K562 (cell line): ENCODE measurements at regions not wholly inside any gene's neighbourhood (a gene's known extent, or its start where the extent isn't known, plus 50 kb on each side); places are given as distances from the start of the nearest gene placed in this dataset.

Experiments used
- ATAC-seq: fragments of 200-7000 bp; cut with Tn5 transposase; 3 replicates; pipeline ENCODE4 v1.9.1; 2020; ENCODE audit warnings: moderate library complexity
- BruUV-seq: library from RNA; stranded (reverse); fragments of 400-500 nt; replicated peaks from 2 replicates; lab custom pipeline; 2021; lab: Mats Ljungman, UMichigan
- CTCF ChIA-PET: fragments of 300-600 bp; formaldehyde crosslinking; extraction: SDS; loops from one replicate; lab custom pipeline; 2021; ENCODE audit warnings: low intra/inter-chr PET ratio; lab: Yijun Ruan, JAX
- POLR2A ChIA-PET: fragments of 300-600, 350-650 bp; sonication (Branson Sonifier 250); formaldehyde crosslinking; extraction: SDS; loops from one replicate; lab custom pipeline; 2021; ENCODE audit warnings: antibody characterized with exemption, inconsistent platforms; lab: Yijun Ruan, JAX
- DNase-seq, 4 experiments: peaks; one replicate each; pipeline versions ENCODE4 v3.0.0 to v3.0.0-alpha.2; 2011 to 2018; ENCODE audit warnings: low spot score in 3 of 4, mixed read lengths in 3 of 4; ENCODE audit errors: extremely low read depth in 1 of 4
- FAIRE-seq: peaks from 2 replicates; lab custom pipeline; 2011; peaks lifted over from hg19 to GRCh38; lab: Jason Lieb, UNC
- H2AFZ ChIP-seq: 2 replicates; pipeline ENCODE4 v1.6.0; 2011; ENCODE audit warnings: low read depth, low read length, control low read depth, inconsistent platforms
- H3K27ac ChIP-seq: fragments of 200-600 bp; 3 replicates; pipeline ENCODE4 v1.8.0; 2011; ENCODE audit warnings: low read depth, mild to moderate bottlenecking, control low read depth, inconsistent platforms, low read length, moderate library complexity, mixed read lengths; ENCODE audit errors: extremely low read depth
- H3K27me3 ChIP-seq, 2 experiments: fragments of 300-600 bp in 1 of 2; 2 replicates in 1 of 2; 3 replicates in 1 of 2; pipeline versions ENCODE4 v1.6.0 to v1.8.0; 2011; ENCODE audit warnings: inconsistent platforms in 2 of 2, low read length in 2 of 2, mild to moderate bottlenecking in 1 of 2, mixed read lengths in 1 of 2, moderate library complexity in 1 of 2; ENCODE audit not compliant: control insufficient read depth in 2 of 2, insufficient read depth in 2 of 2
- H3K36me3 ChIP-seq: fragments of 300-600 bp; 3 replicates; pipeline ENCODE4 v1.8.0; 2011; ENCODE audit warnings: mild to moderate bottlenecking, low read length, inconsistent platforms; ENCODE audit not compliant: control insufficient read depth, insufficient read depth
- H3K4me1 ChIP-seq, 2 experiments: fragments of 200-600 bp in 1 of 2; replicated peaks in 1 of 2; 2 replicates in 1 of 2; 3 replicates in 1 of 2; pipeline versions ENCODE4 v1.5.1 to v1.8.0; 2011; ENCODE audit warnings: inconsistent platforms in 2 of 2, low read length in 2 of 2, mild to moderate bottlenecking in 1 of 2, mixed read lengths in 1 of 2, moderate library complexity in 1 of 2; ENCODE audit not compliant: control insufficient read depth in 2 of 2, insufficient read depth in 2 of 2
- H3K4me2 ChIP-seq: 2 replicates; pipeline ENCODE4 v1.6.1; 2011; ENCODE audit warnings: low read length, control low read depth, inconsistent platforms, mixed read lengths; ENCODE audit not compliant: insufficient read depth
- H3K4me3 ChIP-seq: fragments of 200-600 bp; sonication (generic), shearing (Covaris generic); 2 replicates; pipeline ENCODE4 v1.5.1; 2016; ENCODE audit warnings: control low read depth, inconsistent platforms
- H3K79me2 ChIP-seq: fragments of 200-600 bp; 3 replicates; pipeline ENCODE4 v1.8.0; 2011; ENCODE audit warnings: low read length, inconsistent platforms; ENCODE audit not compliant: control insufficient read depth, insufficient read depth
- H3K9ac ChIP-seq, 2 experiments: 2 replicates each; pipeline versions ENCODE4 v1.6.0 to v1.6.1; 2011; ENCODE audit warnings: low read depth in 2 of 2, low read length in 2 of 2, control low read depth in 1 of 2, inconsistent platforms in 1 of 2, mild to moderate bottlenecking in 1 of 2, mixed read lengths in 1 of 2; ENCODE audit not compliant: insufficient read depth in 1 of 2
- H3K9me1 ChIP-seq: one replicate; pipeline ENCODE4 v1.6.0; 2011; ENCODE audit warnings: inconsistent platforms, mild to moderate bottlenecking, low read length, moderate library complexity; ENCODE audit not compliant: control insufficient read depth, insufficient read depth
- H3K9me3 ChIP-seq: replicated peaks from 2 replicates; pipeline ENCODE4 v1.5.1; 2011; ENCODE audit warnings: low read depth, low read length, inconsistent platforms; ENCODE audit not compliant: control insufficient read depth, insufficient read depth
- H4K20me1 ChIP-seq: replicated peaks from 2 replicates; pipeline ENCODE4 v1.6.1; 2011; ENCODE audit warnings: low read length, inconsistent platforms, mixed read lengths; ENCODE audit not compliant: control insufficient read depth, insufficient read depth
- ETV5 ChIP-seq: sonication (generic); formaldehyde crosslinking; IDR thresholded peaks from 2 replicates; pipeline ENCODE4 v1.4.0; 2020; ENCODE audit warnings: low read depth, mild to moderate bottlenecking, missing genetic modification reagents
- HNRNPUL1 ChIP-seq: fragments of 200-400 bp; formaldehyde crosslinking; IDR thresholded peaks from 2 replicates; pipeline ENCODE4 v1.6.1; 2017; ENCODE audit warnings: low read length
- KLF13 ChIP-seq: fragments of 450-650 bp; IDR thresholded peaks from 2 replicates; pipeline ENCODE4 v1.6.1; 2016; ENCODE audit warnings: missing genetic modification characterization, low read depth, mild to moderate bottlenecking, missing compliant biosample characterization, moderate library complexity, borderline replicate concordance
- MAFG ChIP-seq: fragments of 450-650 bp; conservative IDR thresholded peaks from 2 replicates; pipeline ENCODE4 v1.6.1; 2016; ENCODE audit warnings: missing genetic modification characterization, missing compliant biosample characterization
- MIER1 ChIP-seq: fragments of 450-650 bp; IDR thresholded peaks from 2 replicates; pipeline ENCODE4 v1.6.1; 2016; ENCODE audit warnings: antibody characterized with exemption, mild to moderate bottlenecking, low read depth
- NFIC ChIP-seq: fragments of 450-650 bp; IDR thresholded peaks from 2 replicates; pipeline ENCODE4 v1.6.1; 2017; ENCODE audit warnings: mild to moderate bottlenecking, inconsistent platforms
- PCBP2 ChIP-seq: fragments of 200-400 bp; formaldehyde crosslinking; IDR thresholded peaks from 2 replicates; pipeline ENCODE4 v1.6.1; 2018; ENCODE audit warnings: low read length, low read depth, mild to moderate bottlenecking, moderate library complexity; ENCODE audit not compliant: poor library complexity, severe bottlenecking
- TAL1 ChIP-seq: fragments of 450-650 bp; IDR thresholded peaks from 2 replicates; pipeline ENCODE4 v1.6.1; 2016; ENCODE audit warnings: mild to moderate bottlenecking
- ZNF583 ChIP-seq: fragments of 250-450 bp; sonication (Bioruptor Pico); IDR thresholded peaks from 2 replicates; pipeline ENCODE4 v1.4.0; 2020
- ZNF707 ChIP-seq: fragments of 250-450 bp; sonication (Bioruptor Pico); conservative IDR thresholded peaks from 2 replicates; pipeline ENCODE4 v1.8.0; 2022; ENCODE audit warnings: inconsistent platforms, mild to moderate bottlenecking, moderate library complexity
- in situ Hi-C: fragments of 300-500 bp; cut with MboI; formaldehyde crosslinking; loops from 4 replicates; pipeline ENCODE4 v1.15.0; 2018; ENCODE audit warnings: inconsistent platforms, mixed read lengths
- intact Hi-C: fragments of 100-400 bp; cut with micrococcal nuclease; formaldehyde crosslinking; loops from 2 replicates; pipeline ENCODE4 v1.14.2; 2022
- TF ChIP-seq, protein P1 (sequence below): fragments of 200-800 bp; sonication (Bioruptor generic); IDR thresholded peaks from 2 replicates; pipeline ENCODE4 v1.6.1; 2016; ENCODE audit warnings: missing genetic modification characterization, missing compliant biosample characterization
- TF ChIP-seq, protein P2 (sequence below): sonication (generic); formaldehyde crosslinking; IDR thresholded peaks from 2 replicates; pipeline ENCODE4 v1.9.0; 2022; ENCODE audit warnings: mild to moderate bottlenecking, missing genetic modification reagents
- TF ChIP-seq, protein P3 (sequence below): IDR thresholded peaks from 2 replicates; pipeline ENCODE4 v1.6.1; 2011; ENCODE audit not compliant: insufficient read length; ENCODE audit errors: extremely low read depth
- TF ChIP-seq, protein P4 (sequence below): fragments of 250-450 bp; sonication (Bioruptor Pico); IDR thresholded peaks from 2 replicates; pipeline ENCODE4 v1.5.0; 2021; ENCODE audit warnings: mild to moderate bottlenecking, borderline replicate concordance

DNA sequence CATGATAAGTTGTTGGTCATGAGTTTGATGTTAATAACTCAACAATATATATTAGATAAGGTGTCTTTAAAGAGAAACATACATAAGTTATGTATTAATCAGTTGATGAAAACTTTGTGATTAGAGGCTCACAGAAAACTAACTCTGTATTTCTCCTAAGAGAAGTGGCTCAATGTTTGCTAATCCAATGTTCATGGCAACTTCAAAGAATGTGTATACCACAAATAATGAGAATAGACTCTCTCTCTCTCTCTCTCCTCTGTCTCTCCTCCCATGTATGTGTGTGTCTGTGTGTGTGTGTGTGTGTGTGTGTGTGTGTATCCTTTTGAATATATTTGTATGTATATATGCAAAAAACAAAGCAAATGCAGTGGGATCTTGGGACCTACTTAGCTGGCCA is 1304.9 kb downstream of the MRPL39 start:
- CTCF ChIA-PET: no interaction called here
- no TSS peak for BruUV-seq
- TF ChIP-seq PCBP2 (no peak), KLF13 (tag) (no peak), ZNF583 (CRISPR knock-in tag) (no peak), HNRNPUL1 (no peak), NFIC (no peak), TAL1 (no peak), MIER1 (no peak), ETV5 (CRISPR knock-in tag) (no peak), ZNF707 (no peak), MAFG (tag) (no peak)
- TF ChIP-seq, protein P1, sequence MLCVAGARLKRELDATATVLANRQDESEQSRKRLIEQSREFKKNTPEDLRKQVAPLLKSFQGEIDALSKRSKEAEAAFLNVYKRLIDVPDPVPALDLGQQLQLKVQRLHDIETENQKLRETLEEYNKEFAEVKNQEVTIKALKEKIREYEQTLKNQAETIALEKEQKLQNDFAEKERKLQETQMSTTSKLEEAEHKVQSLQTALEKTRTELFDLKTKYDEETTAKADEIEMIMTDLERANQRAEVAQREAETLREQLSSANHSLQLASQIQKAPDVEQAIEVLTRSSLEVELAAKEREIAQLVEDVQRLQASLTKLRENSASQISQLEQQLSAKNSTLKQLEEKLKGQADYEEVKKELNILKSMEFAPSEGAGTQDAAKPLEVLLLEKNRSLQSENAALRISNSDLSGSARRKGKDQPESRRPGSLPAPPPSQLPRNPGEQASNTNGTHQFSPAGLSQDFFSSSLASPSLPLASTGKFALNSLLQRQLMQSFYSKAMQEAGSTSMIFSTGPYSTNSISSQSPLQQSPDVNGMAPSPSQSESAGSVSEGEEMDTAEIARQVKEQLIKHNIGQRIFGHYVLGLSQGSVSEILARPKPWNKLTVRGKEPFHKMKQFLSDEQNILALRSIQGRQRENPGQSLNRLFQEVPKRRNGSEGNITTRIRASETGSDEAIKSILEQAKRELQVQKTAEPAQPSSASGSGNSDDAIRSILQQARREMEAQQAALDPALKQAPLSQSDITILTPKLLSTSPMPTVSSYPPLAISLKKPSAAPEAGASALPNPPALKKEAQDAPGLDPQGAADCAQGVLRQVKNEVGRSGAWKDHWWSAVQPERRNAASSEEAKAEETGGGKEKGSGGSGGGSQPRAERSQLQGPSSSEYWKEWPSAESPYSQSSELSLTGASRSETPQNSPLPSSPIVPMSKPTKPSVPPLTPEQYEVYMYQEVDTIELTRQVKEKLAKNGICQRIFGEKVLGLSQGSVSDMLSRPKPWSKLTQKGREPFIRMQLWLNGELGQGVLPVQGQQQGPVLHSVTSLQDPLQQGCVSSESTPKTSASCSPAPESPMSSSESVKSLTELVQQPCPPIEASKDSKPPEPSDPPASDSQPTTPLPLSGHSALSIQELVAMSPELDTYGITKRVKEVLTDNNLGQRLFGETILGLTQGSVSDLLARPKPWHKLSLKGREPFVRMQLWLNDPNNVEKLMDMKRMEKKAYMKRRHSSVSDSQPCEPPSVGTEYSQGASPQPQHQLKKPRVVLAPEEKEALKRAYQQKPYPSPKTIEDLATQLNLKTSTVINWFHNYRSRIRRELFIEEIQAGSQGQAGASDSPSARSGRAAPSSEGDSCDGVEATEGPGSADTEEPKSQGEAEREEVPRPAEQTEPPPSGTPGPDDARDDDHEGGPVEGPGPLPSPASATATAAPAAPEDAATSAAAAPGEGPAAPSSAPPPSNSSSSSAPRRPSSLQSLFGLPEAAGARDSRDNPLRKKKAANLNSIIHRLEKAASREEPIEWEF: no peak
- TF ChIP-seq, protein P2, sequence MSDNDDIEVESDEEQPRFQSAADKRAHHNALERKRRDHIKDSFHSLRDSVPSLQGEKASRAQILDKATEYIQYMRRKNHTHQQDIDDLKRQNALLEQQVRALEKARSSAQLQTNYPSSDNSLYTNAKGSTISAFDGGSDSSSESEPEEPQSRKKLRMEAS (CRISPR knock-in tag): no peak
- TF ChIP-seq, protein P3, sequence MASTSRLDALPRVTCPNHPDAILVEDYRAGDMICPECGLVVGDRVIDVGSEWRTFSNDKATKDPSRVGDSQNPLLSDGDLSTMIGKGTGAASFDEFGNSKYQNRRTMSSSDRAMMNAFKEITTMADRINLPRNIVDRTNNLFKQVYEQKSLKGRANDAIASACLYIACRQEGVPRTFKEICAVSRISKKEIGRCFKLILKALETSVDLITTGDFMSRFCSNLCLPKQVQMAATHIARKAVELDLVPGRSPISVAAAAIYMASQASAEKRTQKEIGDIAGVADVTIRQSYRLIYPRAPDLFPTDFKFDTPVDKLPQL: no peak
- TF ChIP-seq, protein P4, sequence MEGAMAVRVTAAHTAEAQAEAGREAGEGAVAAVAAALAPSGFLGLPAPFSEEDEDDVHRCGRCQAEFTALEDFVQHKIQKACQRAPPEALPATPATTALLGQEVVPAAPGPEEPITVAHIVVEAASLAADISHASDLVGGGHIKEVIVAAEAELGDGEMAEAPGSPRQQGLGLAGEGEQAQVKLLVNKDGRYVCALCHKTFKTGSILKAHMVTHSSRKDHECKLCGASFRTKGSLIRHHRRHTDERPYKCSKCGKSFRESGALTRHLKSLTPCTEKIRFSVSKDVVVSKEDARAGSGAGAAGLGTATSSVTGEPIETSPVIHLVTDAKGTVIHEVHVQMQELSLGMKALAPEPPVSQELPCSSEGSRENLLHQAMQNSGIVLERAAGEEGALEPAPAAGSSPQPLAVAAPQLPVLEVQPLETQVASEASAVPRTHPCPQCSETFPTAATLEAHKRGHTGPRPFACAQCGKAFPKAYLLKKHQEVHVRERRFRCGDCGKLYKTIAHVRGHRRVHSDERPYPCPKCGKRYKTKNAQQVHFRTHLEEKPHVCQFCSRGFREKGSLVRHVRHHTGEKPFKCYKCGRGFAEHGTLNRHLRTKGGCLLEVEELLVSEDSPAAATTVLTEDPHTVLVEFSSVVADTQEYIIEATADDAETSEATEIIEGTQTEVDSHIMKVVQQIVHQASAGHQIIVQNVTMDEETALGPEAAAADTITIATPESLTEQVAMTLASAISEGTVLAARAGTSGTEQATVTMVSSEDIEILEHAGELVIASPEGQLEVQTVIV (CRISPR knock-in tag): no peak

More for the DNA sequence above, 1304.9 kb downstream of the MRPL39 start:
- H3K9me1 ChIP-seq: no peaks in the 10 kb centered on the region
- no peak for DNase-seq
- H3K9me3 ChIP-seq: no peaks in the 10 kb centered on the region
- no peaks in the 10 kb centered on the region for H3K36me3 ChIP-seq
- no peak overlapping the region for H3K9ac ChIP-seq
- no peaks in the 10 kb centered on the region for H3K27me3 ChIP-seq
- no peak overlapping the region for H2AFZ ChIP-seq
- no peaks in the 10 kb centered on the region for H3K79me2 ChIP-seq
- no peak overlapping the region for H3K4me3 ChIP-seq
- POLR2A ChIA-PET: no interaction called here
- H3K4me1 ChIP-seq: no peaks in the 10 kb centered on the region
- in situ Hi-C loops: no loop called here
- ATAC-seq: no peak
- no peaks in the 10 kb centered on the region for H4K20me1 ChIP-seq
- no peak for FAIRE-seq
- intact Hi-C loops: no loop called here
- H3K4me2 ChIP-seq: no peak overlapping the region
- no peak overlapping the region for H3K27ac ChIP-seq
